Tibial nerve (tissue), 4 donors: ENCODE measurements at regions not wholly inside any gene's neighbourhood (a gene's known extent, or its start where the extent isn't known, plus 50 kb on each side); places are given as distances from the start of the nearest gene placed in this dataset.

Experiments
- EP300 ChIP-seq, 2 donors: sonication (generic); formaldehyde crosslinking; IDR thresholded peaks; one replicate each; pipeline ENCODE4 v1.6.1; 2017; ENCODE audit warnings: antibody characterized with exemption in 2 of 2, mild to moderate bottlenecking in 1 of 2
- POLR2A ChIP-seq, 2 donors: fragments of 450-650 bp; IDR thresholded peaks; one replicate each; pipeline ENCODE4 v1.6.1; 2017; ENCODE audit warnings: antibody characterized with exemption in 2 of 2, mild to moderate bottlenecking in 2 of 2, moderate library complexity in 2 of 2
- TF ChIP-seq, protein P1 (sequence below), 5 experiments: fragments of 200-600 bp in 3 of 5; fragments of 450-650 bp in 2 of 5; sonication (generic) in 3 of 5; IDR thresholded peaks; one replicate each; pipeline ENCODE4 v1.5.1; 2016 to 2019; ENCODE audit warnings: antibody characterized with exemption in 5 of 5, mild to moderate bottlenecking in 3 of 5, moderate library complexity in 2 of 5

DNA sequence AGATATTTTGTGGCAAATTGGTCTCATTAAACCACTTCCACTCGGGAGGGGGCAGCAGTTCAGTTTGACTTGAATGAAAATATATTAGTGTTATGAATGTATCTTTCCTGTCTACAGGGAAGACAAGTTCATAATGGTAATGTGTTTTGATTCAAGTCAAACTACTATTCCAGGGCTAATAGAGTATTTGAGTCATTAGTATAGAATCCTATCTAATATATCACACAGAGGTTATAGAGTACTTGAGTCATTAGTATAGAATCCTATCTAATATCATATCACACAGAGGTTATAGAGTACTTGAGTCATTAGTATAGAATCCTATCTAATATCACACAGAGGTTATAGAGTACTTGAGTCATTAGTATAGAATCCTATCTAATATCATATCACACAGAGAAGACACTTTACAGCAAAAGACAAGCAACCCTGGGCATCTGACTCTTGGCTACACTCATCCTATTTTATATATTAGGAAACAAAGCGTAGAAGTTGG, 199.7 kb upstream of the MAGI2 start:
- TF ChIP-seq, protein P1, sequence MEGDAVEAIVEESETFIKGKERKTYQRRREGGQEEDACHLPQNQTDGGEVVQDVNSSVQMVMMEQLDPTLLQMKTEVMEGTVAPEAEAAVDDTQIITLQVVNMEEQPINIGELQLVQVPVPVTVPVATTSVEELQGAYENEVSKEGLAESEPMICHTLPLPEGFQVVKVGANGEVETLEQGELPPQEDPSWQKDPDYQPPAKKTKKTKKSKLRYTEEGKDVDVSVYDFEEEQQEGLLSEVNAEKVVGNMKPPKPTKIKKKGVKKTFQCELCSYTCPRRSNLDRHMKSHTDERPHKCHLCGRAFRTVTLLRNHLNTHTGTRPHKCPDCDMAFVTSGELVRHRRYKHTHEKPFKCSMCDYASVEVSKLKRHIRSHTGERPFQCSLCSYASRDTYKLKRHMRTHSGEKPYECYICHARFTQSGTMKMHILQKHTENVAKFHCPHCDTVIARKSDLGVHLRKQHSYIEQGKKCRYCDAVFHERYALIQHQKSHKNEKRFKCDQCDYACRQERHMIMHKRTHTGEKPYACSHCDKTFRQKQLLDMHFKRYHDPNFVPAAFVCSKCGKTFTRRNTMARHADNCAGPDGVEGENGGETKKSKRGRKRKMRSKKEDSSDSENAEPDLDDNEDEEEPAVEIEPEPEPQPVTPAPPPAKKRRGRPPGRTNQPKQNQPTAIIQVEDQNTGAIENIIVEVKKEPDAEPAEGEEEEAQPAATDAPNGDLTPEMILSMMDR (IDR thresholded peaks at IDR 0.05) = no peak
- TF ChIP-seq EP300 (IDR thresholded peaks at IDR 0.05) = no peak
- TF ChIP-seq POLR2A (IDR thresholded peaks at IDR 0.05) = no peak
